Mammary epithelial cell (primary cell): ENCODE measurements at regions not wholly inside any gene's neighbourhood (a gene's known extent, or its start where the extent isn't known, plus 50 kb on each side); places are given as distances from the start of the nearest gene placed in this dataset.

Experiments used
- CTCF ChIP-seq, 2 donors: IDR thresholded peaks in 1 of 2; conservative IDR thresholded peaks in 1 of 2; 2 replicates each; pipeline ENCODE4 v1.5.1; 2011 to 2012; ENCODE audit warnings: inconsistent platforms in 2 of 2, low read length in 2 of 2, mild to moderate bottlenecking in 2 of 2, control low read depth in 1 of 2, low read depth in 1 of 2; ENCODE audit not compliant: insufficient read depth in 1 of 2; ENCODE audit errors: extremely low read depth in 1 of 2
- EZH2 ChIP-seq: IDR thresholded peaks from 2 replicates; pipeline ENCODE4 v1.6.1; 2012; ENCODE audit warnings: low read length, inconsistent platforms, borderline replicate concordance

DNA sequence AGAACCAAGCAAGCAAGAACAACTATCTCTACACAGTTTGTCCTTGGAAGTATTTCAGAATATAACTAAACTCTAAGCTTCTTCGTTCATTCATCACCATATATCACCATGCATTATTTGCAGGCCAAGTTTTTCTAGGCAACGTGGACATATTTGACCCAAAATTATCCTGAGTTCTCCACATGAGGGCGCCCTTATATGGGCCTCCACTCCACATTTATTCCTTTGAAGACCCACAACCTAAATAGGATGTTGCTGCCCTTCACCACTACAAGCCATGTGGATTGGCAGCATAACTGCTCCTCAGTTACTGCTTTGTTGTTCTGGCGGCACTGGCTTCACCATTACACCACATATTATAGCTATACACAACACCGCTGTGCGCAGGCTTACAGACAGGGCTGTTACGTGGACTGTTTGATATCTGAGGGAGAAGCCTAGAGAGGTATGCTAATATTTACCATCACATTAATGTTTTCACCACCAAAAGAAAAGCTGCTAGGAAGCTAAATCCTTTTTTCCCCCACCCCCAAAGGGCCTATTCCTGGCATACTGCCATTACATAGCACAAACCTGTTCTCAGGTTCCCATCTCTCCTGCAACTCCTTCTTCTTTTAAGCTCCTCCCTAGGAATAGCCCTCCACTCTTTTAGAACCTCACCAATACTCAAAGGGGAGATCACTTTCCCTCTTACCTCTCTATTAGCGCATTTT, 411.7 kb downstream of the C6orf118 start:
- TF ChIP-seq CTCF (conservative IDR thresholded peaks at IDR 0.05 in 1 of 2, IDR thresholded peaks at IDR 0.05 in 1 of 2; ENCODE audit: extremely low read depth in 1 of 2, insufficient read depth in 1 of 2, low read depth in 1 of 2, low read length in 2 of 2), result no peak
- TF ChIP-seq EZH2, result no peak
